ENCODE measurements at regions not wholly inside any gene's neighbourhood (a gene's known extent, or its start where the extent isn't known, plus 50 kb on each side); places are given as distances from the start of the nearest gene placed in this dataset.

DNA sequence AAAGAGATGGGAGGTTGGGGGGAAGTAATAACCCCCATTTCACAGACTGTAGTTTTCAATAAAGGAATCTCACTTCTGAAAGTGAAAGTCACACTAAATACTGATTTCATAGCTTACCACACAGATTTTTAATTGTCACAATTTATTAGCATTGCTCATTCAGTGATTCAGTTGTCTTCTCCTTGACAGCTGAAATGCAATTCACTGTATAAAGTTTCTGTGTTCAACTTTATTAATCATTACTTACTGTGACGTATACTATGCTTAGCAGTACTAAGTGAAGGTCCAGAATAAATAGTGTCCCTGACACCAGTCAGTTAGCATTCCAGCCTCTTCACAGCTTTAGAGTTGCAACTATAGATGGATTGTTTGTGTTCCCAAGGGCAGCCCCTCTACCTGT is 324.1 kb upstream of the CRIM1 start:
- TF ChIP-seq, protein P1, sequence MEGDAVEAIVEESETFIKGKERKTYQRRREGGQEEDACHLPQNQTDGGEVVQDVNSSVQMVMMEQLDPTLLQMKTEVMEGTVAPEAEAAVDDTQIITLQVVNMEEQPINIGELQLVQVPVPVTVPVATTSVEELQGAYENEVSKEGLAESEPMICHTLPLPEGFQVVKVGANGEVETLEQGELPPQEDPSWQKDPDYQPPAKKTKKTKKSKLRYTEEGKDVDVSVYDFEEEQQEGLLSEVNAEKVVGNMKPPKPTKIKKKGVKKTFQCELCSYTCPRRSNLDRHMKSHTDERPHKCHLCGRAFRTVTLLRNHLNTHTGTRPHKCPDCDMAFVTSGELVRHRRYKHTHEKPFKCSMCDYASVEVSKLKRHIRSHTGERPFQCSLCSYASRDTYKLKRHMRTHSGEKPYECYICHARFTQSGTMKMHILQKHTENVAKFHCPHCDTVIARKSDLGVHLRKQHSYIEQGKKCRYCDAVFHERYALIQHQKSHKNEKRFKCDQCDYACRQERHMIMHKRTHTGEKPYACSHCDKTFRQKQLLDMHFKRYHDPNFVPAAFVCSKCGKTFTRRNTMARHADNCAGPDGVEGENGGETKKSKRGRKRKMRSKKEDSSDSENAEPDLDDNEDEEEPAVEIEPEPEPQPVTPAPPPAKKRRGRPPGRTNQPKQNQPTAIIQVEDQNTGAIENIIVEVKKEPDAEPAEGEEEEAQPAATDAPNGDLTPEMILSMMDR (conservative IDR thresholded peaks at IDR 0.05; ENCODE audit: low read depth, low read length), result no peak
- TF ChIP-seq EZH2 (IDR thresholded peaks at IDR 0.05; ENCODE audit: borderline replicate concordance, low read depth, low read length, poor library complexity, severe bottlenecking), result no peak
